ENCODE measurements at regions not wholly inside any gene's neighbourhood (a gene's known extent, or its start where the extent isn't known, plus 50 kb on each side); places are given as distances from the start of the nearest gene placed in this dataset.

DNA sequence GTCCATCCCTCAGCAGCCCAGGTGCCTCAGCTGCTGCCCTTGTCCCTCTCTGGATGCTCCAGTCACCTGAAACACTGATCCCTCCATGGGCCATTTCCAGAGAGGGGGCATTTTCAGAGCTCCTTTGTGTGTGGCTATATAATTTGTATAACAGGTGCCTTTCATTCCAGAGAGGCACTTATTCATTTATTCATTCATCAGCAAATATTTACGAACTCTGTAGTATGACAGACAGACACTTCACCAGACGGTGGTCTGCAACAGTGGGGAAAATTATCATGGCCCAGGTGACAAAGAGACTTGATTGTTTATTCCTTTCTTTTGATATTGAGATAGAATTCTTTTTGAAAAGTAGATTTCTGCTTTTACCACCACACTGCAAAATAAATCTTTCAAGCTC lies 361.7 kb downstream of the TMEM182 start:
- no TSS peak for BruUV-seq (replicated peaks)
- POLR2A ChIA-PET (ENCODE audit: low non-redundant PET) = no interaction called here

GRCh38 chr2:103130857-103131256 lies 369.0 kb downstream of the TMEM182 start:
- intact Hi-C loops (cut with micrococcal nuclease; ENCODE audit: unreplicated experiment) = no loop called here
- Histone ChIP-seq H3K9me3 (ENCODE audit: low read depth, low read length, poor library complexity, severe bottlenecking) (peaks cover 15% of the 10 kb centered on the region), H3K4me1 (ENCODE audit: insufficient read depth, low read length, poor library complexity, severe bottlenecking) (no peaks in the 10 kb centered on the region), H3K36me3 (ENCODE audit: insufficient read depth, low read length, poor library complexity, severe bottlenecking) (no peaks in the 10 kb centered on the region), H3K27me3 (replicated peaks; ENCODE audit: insufficient read depth, low read depth, low read length, poor library complexity) (no peaks in the 10 kb centered on the region), H3K27ac (ENCODE audit: low read depth, low read length, poor library complexity, severe bottlenecking) (no peak overlapping the region), H3K4me3 (ENCODE audit: low read depth, low read length, poor library complexity, severe bottlenecking) (no peak overlapping the region)
- POLR2A ChIA-PET (ENCODE audit: low non-redundant PET) = no interaction called here
- no peak for TF ChIP-seq EZH2 (IDR thresholded peaks at IDR 0.05; ENCODE audit: borderline replicate concordance, low read depth, low read length, poor library complexity, severe bottlenecking)
- TF ChIP-seq, protein P1, sequence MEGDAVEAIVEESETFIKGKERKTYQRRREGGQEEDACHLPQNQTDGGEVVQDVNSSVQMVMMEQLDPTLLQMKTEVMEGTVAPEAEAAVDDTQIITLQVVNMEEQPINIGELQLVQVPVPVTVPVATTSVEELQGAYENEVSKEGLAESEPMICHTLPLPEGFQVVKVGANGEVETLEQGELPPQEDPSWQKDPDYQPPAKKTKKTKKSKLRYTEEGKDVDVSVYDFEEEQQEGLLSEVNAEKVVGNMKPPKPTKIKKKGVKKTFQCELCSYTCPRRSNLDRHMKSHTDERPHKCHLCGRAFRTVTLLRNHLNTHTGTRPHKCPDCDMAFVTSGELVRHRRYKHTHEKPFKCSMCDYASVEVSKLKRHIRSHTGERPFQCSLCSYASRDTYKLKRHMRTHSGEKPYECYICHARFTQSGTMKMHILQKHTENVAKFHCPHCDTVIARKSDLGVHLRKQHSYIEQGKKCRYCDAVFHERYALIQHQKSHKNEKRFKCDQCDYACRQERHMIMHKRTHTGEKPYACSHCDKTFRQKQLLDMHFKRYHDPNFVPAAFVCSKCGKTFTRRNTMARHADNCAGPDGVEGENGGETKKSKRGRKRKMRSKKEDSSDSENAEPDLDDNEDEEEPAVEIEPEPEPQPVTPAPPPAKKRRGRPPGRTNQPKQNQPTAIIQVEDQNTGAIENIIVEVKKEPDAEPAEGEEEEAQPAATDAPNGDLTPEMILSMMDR (conservative IDR thresholded peaks at IDR 0.05; ENCODE audit: low read depth, low read length) = no peak
- CTCF ChIA-PET = no interaction called here
- DNase-seq (ENCODE audit: low spot score) = no peak
- no TSS peak for BruUV-seq (replicated peaks)

More for the DNA sequence above, 361.7 kb downstream of the TMEM182 start:
- Histone ChIP-seq H3K9me3 (ENCODE audit: low read depth, low read length, poor library complexity, severe bottlenecking) (no peaks in the 10 kb centered on the region), H3K4me1 (ENCODE audit: insufficient read depth, low read length, poor library complexity, severe bottlenecking) (no peaks in the 10 kb centered on the region), H3K4me3 (ENCODE audit: low read depth, low read length, poor library complexity, severe bottlenecking) (no peak overlapping the region), H3K36me3 (ENCODE audit: insufficient read depth, low read length, poor library complexity, severe bottlenecking) (no peaks in the 10 kb centered on the region), H3K27ac (ENCODE audit: low read depth, low read length, poor library complexity, severe bottlenecking) (no peak overlapping the region), H3K27me3 (replicated peaks; ENCODE audit: insufficient read depth, low read depth, low read length, poor library complexity) (no peaks in the 10 kb centered on the region)
- TF ChIP-seq EZH2 (IDR thresholded peaks at IDR 0.05; ENCODE audit: borderline replicate concordance, low read depth, low read length, poor library complexity, severe bottlenecking) = no peak
- TF ChIP-seq, protein P1 (conservative IDR thresholded peaks at IDR 0.05; ENCODE audit: low read depth, low read length) = no peak
- CTCF ChIA-PET = no interaction called here
- intact Hi-C loops (cut with micrococcal nuclease; ENCODE audit: unreplicated experiment) = no loop called here
- no peak for DNase-seq (ENCODE audit: low spot score)

DNA sequence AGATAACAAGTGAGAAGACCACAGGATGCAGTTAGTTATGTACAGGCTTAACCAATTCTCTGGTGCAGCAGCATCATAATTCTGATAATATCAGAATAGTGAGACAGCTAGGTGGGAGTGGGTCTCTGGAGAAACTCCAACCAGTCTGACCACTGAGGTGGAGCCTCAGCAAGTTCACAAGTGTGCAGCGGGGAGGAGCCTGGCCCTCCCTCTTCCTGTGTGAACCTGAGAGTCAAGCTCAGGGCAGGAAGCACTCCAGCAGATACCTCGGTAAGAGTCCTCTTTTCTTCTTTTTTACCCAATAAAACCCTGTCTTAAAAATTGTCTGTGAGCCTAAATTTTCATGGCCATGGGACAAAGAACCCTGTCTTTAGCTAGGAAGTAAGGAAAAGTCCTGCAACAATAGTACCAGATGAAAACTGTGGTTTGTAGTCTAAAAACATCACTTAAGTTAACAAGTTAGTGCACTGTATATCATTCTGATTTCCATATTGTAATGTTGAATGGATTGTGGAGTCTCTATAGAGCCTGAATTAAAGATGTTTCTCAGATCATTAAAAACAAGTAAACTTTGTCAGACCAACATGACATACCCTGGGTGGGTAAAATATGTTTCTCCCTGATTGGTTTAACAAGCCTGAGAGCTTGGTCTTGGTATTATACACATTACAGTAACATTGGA lies 370.8 kb downstream of the TMEM182 start:
- Histone ChIP-seq H3K36me3 (ENCODE audit: insufficient read depth, low read length, poor library complexity, severe bottlenecking) (no peaks in the 10 kb centered on the region), H3K9me3 (ENCODE audit: low read depth, low read length, poor library complexity, severe bottlenecking) (peaks cover 15% of the 10 kb centered on the region), H3K27me3 (replicated peaks; ENCODE audit: insufficient read depth, low read depth, low read length, poor library complexity) (no peaks in the 10 kb centered on the region), H3K4me1 (ENCODE audit: insufficient read depth, low read length, poor library complexity, severe bottlenecking) (no peaks in the 10 kb centered on the region), H3K27ac (ENCODE audit: low read depth, low read length, poor library complexity, severe bottlenecking) (no peak overlapping the region), H3K4me3 (ENCODE audit: low read depth, low read length, poor library complexity, severe bottlenecking) (no peak overlapping the region)
- BruUV-seq (replicated peaks) = no TSS peak
- TF ChIP-seq, protein P1 (conservative IDR thresholded peaks at IDR 0.05; ENCODE audit: low read depth, low read length) = no peak
- no peak for TF ChIP-seq EZH2 (IDR thresholded peaks at IDR 0.05; ENCODE audit: borderline replicate concordance, low read depth, low read length, poor library complexity, severe bottlenecking)
- no peak for DNase-seq (ENCODE audit: low spot score)
- ChIA-PET POLR2A (ENCODE audit: low non-redundant PET) (no interaction called here), CTCF (no interaction called here)
- intact Hi-C loops (cut with micrococcal nuclease; ENCODE audit: unreplicated experiment) = no loop called here
